GM19455 (cell line): ENCODE measurements at regions not wholly inside any gene's neighbourhood (a gene's known extent, or its start where the extent isn't known, plus 50 kb on each side); places are given as distances from the start of the nearest gene placed in this dataset.
"Not testable (repeated sequence)": the region's sequence is repeated elsewhere in the genome, so short reads cannot be mapped to it uniquely, and the experiment has no call there.

ENCODE experiments used
- ATAC-seq: cut with Tn5 transposase; IDR thresholded peaks from one replicate; pipeline ENCODE4 v1.9.1; 2021; ENCODE audit not compliant: unreplicated experiment

GRCh38 chr5:116883875-116884274 lies 309.3 kb upstream of the SEMA6A start:
- ATAC-seq: no peak

- ATAC-seq: no peak
These were observed 307.4 kb upstream of the SEMA6A start for GRCh38 chr5:116881921-116882531.

GRCh38 chr5:116880601-116881000 lies 306.0 kb upstream of the SEMA6A start:
- ATAC-seq: no peak

- no peak for ATAC-seq
These were observed 305.5 kb upstream of the SEMA6A start for GRCh38 chr5:116880150-116880549.

GRCh38 chr5:116876240-116876840 lies 301.7 kb upstream of the SEMA6A start:
- ATAC-seq: no peak

- ATAC-seq: no peak
These were observed 298.4 kb upstream of the SEMA6A start for GRCh38 chr5:116872986-116873385.

GRCh38 chr5:116872486-116872885 lies 297.9 kb upstream of the SEMA6A start:
- ATAC-seq: no peak

GRCh38 chr5:116867825-116868224 lies 293.2 kb upstream of the SEMA6A start:
- not testable (repeated sequence) for ATAC-seq

GRCh38 chr5:116865651-116866050 lies 291.0 kb upstream of the SEMA6A start:
- ATAC-seq: no peak

GRCh38 chr5:116864838-116865190 lies 290.2 kb upstream of the SEMA6A start:
- no peak for ATAC-seq

GRCh38 chr5:116864157-116864837 lies 289.7 kb upstream of the SEMA6A start:
- ATAC-seq: no peak

GRCh38 chr5:116862632-116863455 lies 288.2 kb upstream of the SEMA6A start:
- no peak for ATAC-seq

- no peak for ATAC-seq
These were observed 287.0 kb upstream of the SEMA6A start for GRCh38 chr5:116861666-116862065.

GRCh38 chr5:116861097-116861496 lies 286.5 kb upstream of the SEMA6A start:
- ATAC-seq: no peak

- no peak for ATAC-seq
These were observed 285.2 kb upstream of the SEMA6A start for GRCh38 chr5:116859666-116860320.

- ATAC-seq: no peak
These were observed 284.2 kb upstream of the SEMA6A start for GRCh38 chr5:116858705-116859333.

GRCh38 chr5:116858020-116858419 lies 283.4 kb upstream of the SEMA6A start:
- ATAC-seq: not testable (repeated sequence)

GRCh38 chr5:116856271-116856670 lies 281.6 kb upstream of the SEMA6A start:
- no peak for ATAC-seq

- ATAC-seq: no peak
These were observed 279.4 kb upstream of the SEMA6A start for GRCh38 chr5:116853992-116854391.

GRCh38 chr5:116848954-116849581 lies 274.4 kb upstream of the SEMA6A start:
- no peak for ATAC-seq
